HepG2 (cell line): ENCODE measurements at regions not wholly inside any gene's neighbourhood (a gene's known extent, or its start where the extent isn't known, plus 50 kb on each side); places are given as distances from the start of the nearest gene placed in this dataset.

Experiments
- ATAC-seq: fragments of 200-7000 bp; cut with Tn5 transposase; 3 replicates; pipeline ENCODE4 v1.9.1; 2020; ENCODE audit warnings: mild to moderate bottlenecking, moderate library complexity
- BruUV-seq: library from RNA; stranded (reverse); fragments of 400-500 nt; replicated peaks from 2 replicates; lab custom pipeline; 2021; lab: Mats Ljungman, UMichigan
- CTCF ChIA-PET: fragments of 300-600 bp; formaldehyde crosslinking; extraction: SDS; loops from one replicate; lab custom pipeline; 2021; ENCODE audit warnings: low total read pairs, inconsistent platforms, low intra/inter-chr PET ratio; lab: Yijun Ruan, JAX
- POLR2A ChIA-PET: fragments of 350-600 bp; sonication (Branson Sonifier 250); formaldehyde crosslinking; loops from one replicate; lab custom pipeline; 2020; ENCODE audit warnings: antibody characterized with exemption, inconsistent platforms; lab: Yijun Ruan, JAX
- DNase-seq: peaks from one replicate; pipeline ENCODE4 v3.0.0-alpha.2; 2015; ENCODE audit warnings: low spot score
- FAIRE-seq: peaks from 3 replicates; lab custom pipeline; 2011; peaks lifted over from hg19 to GRCh38; lab: Jason Lieb, UNC
- H2AFZ ChIP-seq: one replicate; pipeline ENCODE4 v1.6.1; 2011; ENCODE audit warnings: low read length, inconsistent platforms
- H3K27ac ChIP-seq: fragments of 300-600 bp; 3 replicates; pipeline ENCODE4 v1.8.0; 2011; ENCODE audit warnings: mixed run types, mild to moderate bottlenecking, mixed read lengths, low read length, inconsistent platforms; ENCODE audit not compliant: insufficient read depth; ENCODE audit errors: extremely low read length
- H3K27me3 ChIP-seq, 2 experiments: fragments of 200-600 bp in 1 of 2; 2 replicates in 1 of 2; 3 replicates in 1 of 2; pipeline versions ENCODE4 v1.6.0 to v1.8.0; 2011; ENCODE audit warnings: low read length in 2 of 2, mild to moderate bottlenecking in 2 of 2, moderate library complexity in 2 of 2, inconsistent platforms in 1 of 2; ENCODE audit not compliant: insufficient read depth in 2 of 2, control insufficient read depth in 1 of 2
- H3K36me3 ChIP-seq, 2 experiments: fragments of 200-600 bp in 1 of 2; replicated peaks in 1 of 2; 2 replicates in 1 of 2; 3 replicates in 1 of 2; pipeline versions ENCODE4 v1.5.1 to v1.8.0; 2011; ENCODE audit warnings: low read length in 2 of 2, inconsistent platforms in 1 of 2; ENCODE audit not compliant: insufficient read depth in 2 of 2, control insufficient read depth in 1 of 2
- H3K4me1 ChIP-seq: 2 replicates; pipeline ENCODE4 v1.5.1; 2012; ENCODE audit warnings: low read length, inconsistent platforms; ENCODE audit not compliant: insufficient read depth
- H3K4me2 ChIP-seq: 2 replicates; pipeline ENCODE4 v1.6.0; 2011; ENCODE audit warnings: low read depth, low read length, inconsistent platforms
- H3K4me3 ChIP-seq, 3 experiments: fragments of 200-600 bp in 1 of 3; sonication (generic), shearing (Covaris generic) in 1 of 3; replicated peaks in 1 of 3; 2 replicates each; pipeline ENCODE4 v1.5.1; 2011 to 2016; ENCODE audit warnings: low read length in 3 of 3, inconsistent platforms in 2 of 3, low read depth in 2 of 3, mild to moderate bottlenecking in 2 of 3, control low read depth in 1 of 3, mixed read lengths in 1 of 3; ENCODE audit not compliant: insufficient read depth in 1 of 3
- H3K79me2 ChIP-seq: one replicate; pipeline ENCODE4 v1.6.1; 2011; ENCODE audit warnings: low read length, inconsistent platforms; ENCODE audit not compliant: insufficient read depth
- H3K9ac ChIP-seq: 2 replicates; pipeline ENCODE4 v1.6.0; 2011; ENCODE audit warnings: mild to moderate bottlenecking, low read depth, low read length, inconsistent platforms; ENCODE audit not compliant: insufficient read depth
- H3K9me3 ChIP-seq: 2 replicates; pipeline ENCODE4 v1.5.1; 2012; ENCODE audit warnings: mild to moderate bottlenecking, low read length
- H4K20me1 ChIP-seq: 2 replicates; pipeline ENCODE4 v1.6.0; 2011; ENCODE audit warnings: inconsistent platforms, mild to moderate bottlenecking, low read length, moderate library complexity; ENCODE audit not compliant: insufficient read depth
- BCL6 ChIP-seq: IDR thresholded peaks from 2 replicates; pipeline ENCODE4 v1.6.1; 2016; ENCODE audit warnings: missing genetic modification reagents, missing compliant biosample characterization
- MTF1 ChIP-seq: sonication (generic); formaldehyde crosslinking; IDR thresholded peaks from 2 replicates; pipeline ENCODE4 v1.5.0; 2020; ENCODE audit warnings: missing genetic modification reagents
- POLR2A ChIP-seq, 2 experiments: IDR thresholded peaks; 2 replicates each; pipeline ENCODE4 v1.6.1; 2011; ENCODE audit warnings: low read depth in 2 of 2, low read length in 2 of 2, mild to moderate bottlenecking in 1 of 2, moderate library complexity in 1 of 2; ENCODE audit not compliant: insufficient read depth in 1 of 2
- ZFP90 ChIP-seq: sonication (generic); formaldehyde crosslinking; IDR thresholded peaks from 2 replicates; pipeline ENCODE4 v1.8.0; 2022; ENCODE audit warnings: missing genetic modification reagents, mild to moderate bottlenecking, inconsistent platforms, borderline replicate concordance
- ZNF121 ChIP-seq: sonication (generic); formaldehyde crosslinking; IDR thresholded peaks from 2 replicates; pipeline ENCODE4 v1.5.0; 2020; ENCODE audit warnings: mild to moderate bottlenecking, missing genetic modification reagents
- WGBS: methylation state at CpG from one replicate; pipeline ENCODE4 v1.1.6; 2017; ENCODE audit warnings: low lambda C conversion rate; 5-methylcytosine and 5-hydroxymethylcytosine counted together
- in situ Hi-C: cut with HindIII; loops from 2 replicates; pipeline ENCODE4 v1.10.0; 2017; ENCODE audit warnings: low pct_unique_long_range_greater_than_20kb; ENCODE audit not compliant: extremely low pct_ligation_motif_present
- intact Hi-C: fragments of 100-400 bp; cut with micrococcal nuclease; formaldehyde crosslinking; loops from one replicate; pipeline ENCODE4 v1.10.0; 2022; ENCODE audit not compliant: unreplicated experiment
- TF ChIP-seq, protein P1 (sequence below): sonication (generic); formaldehyde crosslinking; IDR thresholded peaks from 2 replicates; pipeline ENCODE4 v1.5.0; 2020; ENCODE audit warnings: mild to moderate bottlenecking, missing genetic modification reagents
- TF ChIP-seq, protein P2 (sequence below): sonication (generic); formaldehyde crosslinking; IDR thresholded peaks from 2 replicates; pipeline ENCODE4 v1.8.1; 2023; ENCODE audit warnings: missing genetic modification reagents, mild to moderate bottlenecking, borderline replicate concordance

DNA sequence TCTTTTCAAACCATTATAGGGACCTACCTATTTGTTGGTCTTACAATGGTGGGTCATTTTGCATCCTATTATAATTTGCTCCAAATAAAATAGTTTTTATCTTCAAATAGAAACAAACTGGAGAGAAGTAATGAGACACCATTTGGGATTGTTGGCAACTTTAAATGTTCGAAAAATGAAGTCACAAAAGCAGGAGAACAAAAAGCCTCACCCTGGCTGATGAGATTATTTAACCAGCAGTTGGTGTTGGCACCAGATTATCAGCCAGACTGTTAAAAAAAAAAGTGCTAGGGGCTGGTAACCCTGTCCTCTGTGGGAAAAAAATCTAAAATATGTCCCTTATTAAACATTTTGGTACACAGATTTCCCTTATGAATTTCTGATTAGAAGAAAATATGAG is 100.3 kb downstream of the DCK start:
- H3K9me3 ChIP-seq, result no peaks in the 10 kb centered on the region
- no peaks in the 10 kb centered on the region for H3K79me2 ChIP-seq
- intact Hi-C loops (no loop called here), in situ Hi-C loops (no loop called here)
- ChIA-PET POLR2A (no interaction called here), CTCF (no interaction called here)
- FAIRE-seq, result no peak
- no peak overlapping the region for H3K27ac ChIP-seq
- no peak for TF ChIP-seq MTF1 (CRISPR knock-in tag)
- no peak for TF ChIP-seq POLR2A (IDR thresholded peaks at IDR 0.05; ENCODE audit: insufficient read depth in 1 of 2, low read depth in 2 of 2, low read length in 2 of 2)
- no peak for TF ChIP-seq ZNF121
- no peak for TF ChIP-seq BCL6 (CRISPR knock-in tag)
- TF ChIP-seq ZFP90 (CRISPR knock-in tag), result no peak
- H3K4me3 ChIP-seq, result no peak overlapping the region
- H3K36me3 ChIP-seq, result no peaks in the 10 kb centered on the region
- no peak overlapping the region for H3K9ac ChIP-seq
- no peaks in the 10 kb centered on the region for H3K4me1 ChIP-seq
- no peak for ATAC-seq
- H2AFZ ChIP-seq, result no peak overlapping the region
- 0% methylated on average over 1 of the region's 1 CpG for WGBS
- no peak overlapping the region for H3K4me2 ChIP-seq
- DNase-seq, result no peak
- BruUV-seq, result no TSS peak
- no peaks in the 10 kb centered on the region for H4K20me1 ChIP-seq
- H3K27me3 ChIP-seq, result no peaks in the 10 kb centered on the region

DNA sequence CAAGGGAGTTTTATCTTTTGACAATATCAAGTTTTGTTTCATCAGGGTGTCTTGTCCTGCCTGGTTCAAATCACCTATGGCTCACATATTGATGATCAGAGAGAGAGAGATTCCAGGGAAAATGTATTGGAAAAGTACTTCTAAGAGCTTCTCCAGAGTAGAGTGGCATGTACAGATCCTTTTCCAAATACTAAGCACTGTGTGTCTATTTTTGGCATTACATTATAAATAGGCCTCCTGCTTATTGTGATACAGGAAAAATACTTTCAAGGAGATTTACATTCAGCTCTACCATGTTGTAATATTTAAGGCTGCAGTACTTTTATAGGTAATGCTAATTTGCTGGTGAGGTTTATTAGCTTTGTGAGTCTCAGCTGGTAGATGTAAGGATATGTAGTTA is 100.8 kb downstream of the DCK start:
- TF ChIP-seq, protein P1, sequence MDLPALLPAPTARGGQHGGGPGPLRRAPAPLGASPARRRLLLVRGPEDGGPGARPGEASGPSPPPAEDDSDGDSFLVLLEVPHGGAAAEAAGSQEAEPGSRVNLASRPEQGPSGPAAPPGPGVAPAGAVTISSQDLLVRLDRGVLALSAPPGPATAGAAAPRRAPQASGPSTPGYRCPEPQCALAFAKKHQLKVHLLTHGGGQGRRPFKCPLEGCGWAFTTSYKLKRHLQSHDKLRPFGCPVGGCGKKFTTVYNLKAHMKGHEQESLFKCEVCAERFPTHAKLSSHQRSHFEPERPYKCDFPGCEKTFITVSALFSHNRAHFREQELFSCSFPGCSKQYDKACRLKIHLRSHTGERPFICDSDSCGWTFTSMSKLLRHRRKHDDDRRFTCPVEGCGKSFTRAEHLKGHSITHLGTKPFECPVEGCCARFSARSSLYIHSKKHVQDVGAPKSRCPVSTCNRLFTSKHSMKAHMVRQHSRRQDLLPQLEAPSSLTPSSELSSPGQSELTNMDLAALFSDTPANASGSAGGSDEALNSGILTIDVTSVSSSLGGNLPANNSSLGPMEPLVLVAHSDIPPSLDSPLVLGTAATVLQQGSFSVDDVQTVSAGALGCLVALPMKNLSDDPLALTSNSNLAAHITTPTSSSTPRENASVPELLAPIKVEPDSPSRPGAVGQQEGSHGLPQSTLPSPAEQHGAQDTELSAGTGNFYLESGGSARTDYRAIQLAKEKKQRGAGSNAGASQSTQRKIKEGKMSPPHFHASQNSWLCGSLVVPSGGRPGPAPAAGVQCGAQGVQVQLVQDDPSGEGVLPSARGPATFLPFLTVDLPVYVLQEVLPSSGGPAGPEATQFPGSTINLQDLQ (CRISPR knock-in tag), result no peak
- TF ChIP-seq, protein P2, sequence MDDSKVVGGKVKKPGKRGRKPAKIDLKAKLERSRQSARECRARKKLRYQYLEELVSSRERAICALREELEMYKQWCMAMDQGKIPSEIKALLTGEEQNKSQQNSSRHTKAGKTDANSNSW (CRISPR knock-in tag), result no peak
- no peak for FAIRE-seq
- H2AFZ ChIP-seq, result no peak overlapping the region
- no TSS peak for BruUV-seq
- no peaks in the 10 kb centered on the region for H3K36me3 ChIP-seq
- no peaks in the 10 kb centered on the region for H3K4me1 ChIP-seq
- ChIA-PET CTCF (no interaction called here), POLR2A (no interaction called here)
- no peaks in the 10 kb centered on the region for H3K9me3 ChIP-seq
- H3K4me2 ChIP-seq, result no peak overlapping the region
- no peaks in the 10 kb centered on the region for H3K27me3 ChIP-seq
- intact Hi-C loops (no loop called here), in situ Hi-C loops (no loop called here)
- H4K20me1 ChIP-seq, result no peaks in the 10 kb centered on the region
- H3K27ac ChIP-seq, result no peak overlapping the region
- no peak overlapping the region for H3K4me3 ChIP-seq
- DNase-seq, result no peak
- no peaks in the 10 kb centered on the region for H3K79me2 ChIP-seq
- ATAC-seq, result no peak
- no peak overlapping the region for H3K9ac ChIP-seq
